ENCODE measurements at regions not wholly inside any gene's neighbourhood (a gene's known extent, or its start where the extent isn't known, plus 50 kb on each side); places are given as distances from the start of the nearest gene placed in this dataset.
"Not testable (repeated sequence)": the region's sequence is repeated elsewhere in the genome, so short reads cannot be mapped to it uniquely, and the experiment has no call there.

DNA sequence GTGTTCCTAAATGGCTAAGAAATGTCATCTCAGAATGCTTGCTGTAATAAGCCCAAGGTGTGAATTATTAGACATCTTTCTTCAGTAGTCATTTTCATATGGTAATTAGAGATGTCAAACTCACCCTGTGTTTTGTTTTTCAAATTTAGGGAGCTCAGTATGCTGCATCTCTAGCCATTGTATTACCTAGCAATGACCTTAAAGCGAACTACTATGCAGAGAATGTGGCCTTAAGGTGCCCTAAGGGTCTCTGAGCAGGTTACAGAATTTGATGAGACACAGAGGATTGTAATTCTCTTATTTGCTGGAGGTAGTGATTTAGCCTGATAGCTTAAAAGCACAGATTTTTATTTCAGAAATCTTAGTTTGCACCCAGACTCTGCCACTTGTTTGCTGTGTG is 1052.6 kb upstream of the DDX18 start:
- DNase-seq (ENCODE audit: low read depth) = no peak

DNA sequence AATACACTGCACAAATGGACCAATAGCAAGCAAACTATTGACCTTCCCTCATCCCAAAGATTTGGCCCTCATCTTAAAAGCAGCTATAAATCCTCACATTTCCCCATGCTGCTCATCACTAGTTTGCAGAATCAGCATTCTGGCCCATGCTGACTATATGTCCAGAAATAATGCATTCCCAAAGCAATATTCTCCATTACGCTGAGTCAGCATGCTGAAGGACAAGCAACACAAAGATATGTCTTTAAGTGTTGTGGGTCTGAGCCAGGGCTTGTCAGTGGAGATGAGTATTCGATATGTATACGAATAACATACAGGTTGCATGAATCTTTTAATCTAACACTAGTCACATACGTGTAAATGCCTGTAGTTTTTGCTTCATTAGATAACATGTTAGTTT is 1045.0 kb upstream of the DDX18 start:
- DNase-seq (ENCODE audit: low read depth) = no peak

DNA sequence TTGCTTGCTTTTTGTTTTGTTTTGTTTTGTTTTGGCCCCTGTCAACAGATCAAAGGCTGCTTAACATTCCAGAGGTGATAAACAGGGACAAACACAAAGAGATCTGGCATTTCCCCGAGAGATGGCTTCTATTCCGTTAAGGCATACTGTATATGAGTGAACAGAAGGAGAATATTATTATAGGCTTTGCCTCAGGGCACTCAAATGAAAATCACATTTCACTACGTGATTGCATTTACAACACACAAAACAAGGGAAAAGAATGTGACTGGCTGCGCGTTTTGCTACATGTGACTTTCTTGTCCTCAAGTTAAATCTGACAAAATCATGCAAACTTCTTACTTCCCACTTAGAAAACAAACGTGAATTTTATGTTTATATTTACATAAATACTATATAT is 1037.9 kb upstream of the DDX18 start:
- DNase-seq (ENCODE audit: low read depth) = no peak

DNA sequence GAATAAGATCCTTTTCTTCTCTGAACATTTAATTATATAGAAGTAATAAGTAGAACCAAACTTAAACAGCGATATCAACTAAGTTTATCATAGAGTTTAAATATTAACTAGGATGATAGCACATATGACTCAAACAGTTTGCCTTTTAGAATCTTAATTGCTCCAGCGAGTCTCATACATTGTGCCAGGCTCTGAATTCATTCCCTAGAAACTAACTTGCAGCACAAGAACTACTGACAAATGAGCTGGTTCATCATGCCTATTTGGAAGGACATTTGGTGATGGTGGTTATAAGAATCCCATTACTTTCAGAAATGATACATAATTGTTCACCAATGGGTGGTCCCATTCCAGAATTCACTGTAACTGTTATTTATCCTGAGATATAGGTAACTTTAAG is 1026.6 kb upstream of the DDX18 start:
- no peak for DNase-seq (ENCODE audit: low read depth)

DNA sequence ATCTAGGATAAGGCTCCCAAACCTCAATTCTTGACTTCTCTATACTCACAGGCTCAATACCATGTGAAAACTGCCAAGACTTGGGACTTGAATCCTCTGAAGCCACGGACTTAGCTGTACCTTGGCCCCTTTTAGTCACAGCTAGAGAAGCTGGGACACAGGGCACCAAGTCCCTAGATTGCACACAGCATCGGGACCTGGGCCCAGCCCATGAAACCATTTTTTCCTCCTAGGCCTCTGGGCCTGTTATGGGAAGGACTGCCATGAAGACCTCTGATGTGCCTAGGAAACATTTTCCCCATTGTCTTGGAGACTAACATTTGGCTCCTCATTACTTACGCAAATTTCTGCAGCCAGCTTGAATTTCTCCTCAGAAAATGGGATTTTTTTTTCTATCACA is 1011.8 kb upstream of the DDX18 start:
- DNase-seq (ENCODE audit: low read depth) = no peak

DNA sequence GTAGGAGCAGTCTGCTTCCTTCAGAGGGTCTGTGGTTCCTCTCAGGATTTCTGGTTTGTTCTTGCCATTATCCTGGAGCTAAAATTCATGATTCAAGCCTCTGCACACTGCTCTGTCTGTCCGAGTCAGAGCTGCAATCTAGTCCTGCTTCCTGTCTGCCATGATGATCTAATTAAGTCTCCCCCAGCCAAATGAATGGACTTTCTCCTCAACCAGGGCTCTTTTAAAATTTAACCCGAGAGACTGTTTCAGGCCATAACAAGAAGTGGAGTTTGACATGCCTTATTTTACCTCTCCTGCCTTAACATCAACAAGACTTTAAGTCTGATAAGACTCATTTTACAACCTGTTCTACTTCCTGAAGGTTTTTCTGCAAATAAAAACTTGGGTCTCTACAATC is 1009.6 kb upstream of the DDX18 start:
- no peak for DNase-seq (ENCODE audit: low read depth)

DNA sequence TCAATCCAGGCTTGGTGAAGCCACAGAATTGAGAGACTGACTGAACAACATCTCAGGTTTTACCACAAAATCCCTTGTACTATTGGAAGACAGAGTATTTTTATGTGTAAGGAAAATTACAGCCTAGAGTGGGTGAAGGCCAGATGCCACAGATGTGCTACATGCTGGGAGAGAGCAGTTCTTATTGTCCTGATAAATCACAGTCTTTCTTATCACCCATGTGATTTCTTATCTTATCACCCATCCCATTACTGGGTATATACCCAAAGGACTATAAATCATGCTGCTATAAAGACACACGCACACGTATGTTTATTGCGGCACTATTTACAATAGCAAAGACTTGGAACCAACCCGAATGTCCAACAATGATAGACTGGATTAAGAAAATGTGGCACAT is 1008.0 kb upstream of the DDX18 start:
- not testable (repeated sequence) for DNase-seq (ENCODE audit: low read depth)

DNA sequence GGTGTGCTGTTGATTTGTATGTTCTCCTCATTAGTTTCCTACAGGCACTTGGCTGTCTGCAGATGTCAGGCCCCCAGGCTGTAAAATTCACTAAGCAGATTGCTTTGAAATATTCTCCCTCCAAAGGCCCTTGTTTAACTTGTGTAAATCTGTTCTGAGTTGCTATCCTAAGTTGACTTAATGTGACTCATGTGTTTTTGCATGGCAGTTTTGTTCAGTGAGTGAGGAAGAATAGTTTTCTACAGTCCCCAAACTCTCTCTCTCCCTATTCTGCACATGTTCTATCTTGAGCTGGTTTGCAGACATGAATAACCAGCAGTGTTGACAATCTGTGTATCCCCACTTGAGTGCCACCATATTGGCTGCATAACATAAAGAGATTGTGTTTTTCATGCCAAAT is 1005.4 kb upstream of the DDX18 start:
- DNase-seq (ENCODE audit: low read depth) = no peak

DNA sequence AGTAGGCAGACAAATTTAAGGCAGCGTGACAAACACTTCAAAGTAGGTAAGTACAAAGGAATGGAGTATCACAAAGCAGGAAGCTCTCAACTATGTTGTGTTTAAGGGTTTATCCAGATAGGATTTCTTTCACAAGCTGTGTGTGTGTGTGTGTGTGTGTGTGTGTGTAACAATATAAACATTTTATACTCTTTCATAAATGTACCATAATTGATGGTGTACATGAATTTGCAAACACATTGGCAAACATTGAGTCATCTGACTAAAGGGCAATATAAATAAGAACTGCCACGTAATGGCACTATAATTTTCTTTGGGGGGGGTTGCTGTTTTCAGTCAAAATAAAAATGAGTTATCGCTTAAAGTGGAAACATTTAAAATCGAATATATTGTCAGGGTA is 1004.4 kb upstream of the DDX18 start:
- no peak for DNase-seq (ENCODE audit: low read depth)

DNA sequence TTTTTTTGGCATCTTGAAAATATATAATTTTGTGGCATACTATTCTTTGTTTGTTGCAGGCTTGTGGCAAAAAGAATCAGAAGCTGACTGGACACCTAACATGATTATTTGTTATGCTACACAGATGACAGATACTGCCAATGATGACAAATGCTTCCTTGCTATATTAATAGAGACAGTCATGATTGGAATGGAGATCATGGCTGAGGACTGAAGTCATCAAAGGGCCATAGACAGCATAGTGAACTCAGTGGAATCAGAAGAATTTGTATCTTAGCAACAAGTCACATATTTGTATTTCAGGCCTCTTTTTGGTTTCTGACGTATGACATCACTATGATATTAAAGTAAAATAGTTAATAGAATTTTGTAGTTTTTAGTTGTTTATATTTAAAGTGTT is 1003.8 kb upstream of the DDX18 start:
- no peak for DNase-seq (ENCODE audit: low read depth)

DNA sequence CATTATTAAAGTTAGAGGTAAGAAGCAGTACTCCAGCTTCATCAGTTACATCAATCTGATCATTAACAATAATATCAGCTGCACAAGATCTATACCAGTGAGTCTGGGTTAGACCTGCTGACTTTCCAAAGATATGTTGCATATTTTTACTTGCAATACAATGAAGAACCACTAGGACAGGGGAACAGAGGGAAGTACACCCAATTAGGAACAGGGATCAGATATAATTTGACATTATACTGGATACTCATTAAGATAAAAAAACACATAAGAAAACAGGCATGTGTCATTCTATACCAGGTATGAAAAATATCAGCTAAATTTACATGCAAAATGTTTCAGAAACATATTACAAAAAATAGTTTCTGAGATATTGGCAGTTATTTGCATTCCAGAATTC is 995.1 kb upstream of the DDX18 start:
- DNase-seq (ENCODE audit: low read depth) = no peak

DNA sequence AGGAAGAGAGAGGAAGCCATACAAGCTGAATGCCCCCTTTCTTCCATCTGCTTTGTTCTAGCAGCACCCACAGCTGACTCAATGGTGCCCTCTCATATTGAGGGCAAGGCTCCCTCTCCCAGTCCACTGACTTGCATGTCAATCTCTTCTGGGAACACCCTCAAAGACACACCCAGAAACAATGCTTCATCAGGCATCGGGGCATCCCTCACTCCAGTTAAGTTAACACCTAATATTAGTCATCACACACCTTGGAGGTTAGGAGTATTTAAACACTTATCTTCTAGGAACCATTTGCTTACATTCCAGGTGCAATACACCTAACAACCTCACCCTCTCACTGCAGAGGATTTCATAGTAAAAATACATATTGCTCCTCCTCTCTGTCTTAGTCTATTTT is 993.5 kb upstream of the DDX18 start:
- no peak for DNase-seq (ENCODE audit: low read depth)

DNA sequence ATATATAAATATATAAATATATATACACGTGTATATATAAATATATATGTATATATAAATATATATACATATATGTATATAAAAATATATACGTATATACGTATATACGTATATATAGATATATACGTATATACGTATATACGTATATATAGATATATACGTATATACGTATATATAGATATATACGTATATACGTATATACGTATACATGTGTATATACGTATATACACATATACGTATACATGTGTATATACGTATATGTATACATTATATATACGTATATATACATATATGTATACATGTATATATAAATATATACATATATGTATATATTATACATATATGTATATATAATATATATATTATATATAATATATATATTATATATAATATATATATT is 984.9 kb upstream of the DDX18 start:
- DNase-seq (ENCODE audit: low read depth) = not testable (repeated sequence)

DNA sequence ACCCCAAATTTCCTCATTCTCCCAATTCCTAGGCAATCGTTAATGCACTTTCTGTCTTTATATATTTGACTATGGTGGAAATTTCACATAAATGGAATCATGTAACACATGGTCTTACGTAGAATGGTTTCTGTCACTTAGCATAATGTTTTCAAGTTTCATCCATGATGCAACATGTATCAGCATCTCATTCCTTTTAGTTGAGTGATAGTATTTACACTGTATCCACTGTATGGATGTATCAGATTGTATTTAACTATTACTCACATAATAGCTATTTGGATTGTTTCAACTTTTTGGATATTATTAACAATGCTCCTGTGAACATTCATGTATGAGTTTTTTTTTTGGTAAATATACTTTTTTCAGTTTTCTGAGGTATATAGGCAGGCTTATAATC is 982.3 kb upstream of the DDX18 start:
- no peak for DNase-seq (ENCODE audit: low read depth)

DNA sequence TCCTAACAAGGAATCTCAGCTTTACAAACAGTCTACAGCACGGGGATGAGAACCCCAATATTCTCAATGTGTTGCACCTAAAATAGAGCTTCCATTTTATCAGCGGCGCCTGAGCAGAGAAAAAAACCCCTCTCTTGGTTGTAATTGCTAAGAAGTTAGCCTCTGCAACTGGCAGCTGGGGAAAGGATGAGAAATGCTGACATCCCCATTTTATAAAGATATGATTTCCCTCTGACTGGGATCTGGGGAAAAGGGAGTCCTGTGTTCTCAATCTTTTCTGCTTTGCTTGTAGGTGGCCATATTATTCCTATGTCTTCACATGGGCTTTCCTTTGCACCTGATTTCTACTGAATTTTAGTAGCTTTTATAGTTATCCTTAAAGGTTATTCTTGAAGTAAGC is 981.4 kb upstream of the DDX18 start:
- DNase-seq (ENCODE audit: low read depth) = no peak

DNA sequence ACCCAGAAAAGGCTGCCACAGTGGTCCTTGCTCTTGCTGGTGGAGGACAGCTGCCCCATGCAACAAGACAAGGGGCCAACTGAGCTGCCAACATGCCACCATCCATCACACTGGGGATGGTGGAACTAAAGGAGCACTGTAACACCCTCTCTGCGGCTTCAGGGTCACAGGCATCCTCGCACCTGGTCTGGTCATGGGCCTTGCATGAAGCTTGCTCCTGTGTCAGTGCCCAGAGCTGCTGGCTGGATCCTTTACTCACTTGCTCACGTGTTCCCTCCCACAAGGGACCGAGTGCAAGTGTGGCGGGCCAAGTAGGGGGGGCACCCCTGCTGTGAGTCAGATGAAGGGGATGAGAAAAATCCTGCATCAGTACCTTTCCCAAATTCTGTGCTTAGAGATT is 972.3 kb upstream of the DDX18 start:
- no peak for DNase-seq (ENCODE audit: low read depth)

DNA sequence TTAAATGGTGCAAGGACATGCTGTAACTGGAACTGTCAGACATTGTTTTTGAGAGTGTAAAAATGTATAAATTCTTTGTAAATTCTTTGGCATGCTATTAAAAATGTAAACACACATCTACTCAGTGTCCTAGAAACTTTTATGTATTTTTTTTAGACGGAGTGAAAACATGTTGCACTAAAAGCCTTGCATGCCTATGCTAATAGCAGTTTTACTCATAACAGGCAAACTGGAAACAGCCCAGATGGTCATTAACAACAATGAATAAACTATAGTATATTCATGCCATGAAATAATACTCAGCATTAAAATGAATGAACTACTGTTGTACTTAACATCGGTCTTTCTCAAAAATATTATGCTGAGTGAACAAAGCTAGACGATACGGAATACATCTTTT is 954.8 kb upstream of the DDX18 start:
- no peak for DNase-seq (ENCODE audit: low read depth)

DNA sequence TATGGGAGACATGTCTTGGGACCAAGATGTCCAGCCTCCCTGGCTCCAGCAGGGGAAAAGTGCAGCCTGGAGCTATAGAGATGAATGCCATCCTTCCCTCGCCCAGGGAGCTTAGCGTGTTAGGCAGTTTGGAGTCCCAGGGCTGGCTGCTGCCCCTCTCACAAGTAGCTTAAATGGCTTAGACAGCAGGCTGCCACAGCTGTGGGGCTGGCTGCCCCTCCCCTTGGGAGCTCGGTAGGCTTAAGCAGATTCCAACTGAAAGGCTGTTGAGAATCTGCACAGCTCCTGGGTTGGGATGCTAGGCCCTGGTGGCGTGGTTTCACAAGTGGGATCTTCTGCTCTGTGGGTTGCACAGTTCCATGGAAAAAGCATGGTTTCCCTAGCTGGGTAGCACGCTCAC is 940.5 kb upstream of the DDX18 start:
- no peak for DNase-seq (ENCODE audit: low read depth)

DNA sequence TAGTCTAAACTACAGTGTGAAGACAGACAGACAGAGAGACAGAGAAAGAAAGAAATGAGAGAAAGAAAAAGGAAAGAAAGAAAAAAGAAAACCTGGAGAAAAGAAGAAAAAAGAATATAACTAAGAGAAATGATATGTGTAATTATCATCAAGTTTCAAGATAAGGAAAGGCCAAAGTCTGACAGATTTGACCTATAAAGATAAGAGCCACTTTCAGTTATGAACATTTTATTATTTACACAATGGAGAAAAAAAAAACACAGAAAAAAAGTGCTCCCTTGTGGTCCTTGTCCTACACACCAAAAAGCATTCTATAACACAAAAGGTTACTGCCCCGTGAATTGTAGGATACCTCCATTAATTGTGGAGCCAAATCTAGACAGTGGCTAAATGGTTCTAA is 937.2 kb upstream of the DDX18 start:
- no peak for DNase-seq (ENCODE audit: low read depth)

DNA sequence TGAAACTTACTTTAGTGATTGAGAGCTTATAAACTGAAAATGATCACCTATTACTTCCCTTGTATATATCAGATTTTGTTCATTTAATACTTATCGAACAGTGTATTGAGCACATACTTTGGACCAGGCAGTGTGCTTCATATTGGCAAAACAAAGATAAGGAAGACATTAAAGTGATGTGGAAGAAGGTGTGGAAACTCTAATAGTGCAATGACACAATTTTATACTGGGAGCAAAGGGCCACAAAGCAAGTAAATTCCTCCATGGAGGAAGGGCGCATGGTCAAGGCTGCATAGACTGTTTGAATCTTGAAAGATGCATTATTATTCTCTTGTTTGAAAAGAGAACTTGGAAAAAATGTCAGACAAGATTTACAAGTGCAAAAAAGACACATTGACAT is 936.5 kb upstream of the DDX18 start:
- DNase-seq (ENCODE audit: low read depth) = no peak

DNA sequence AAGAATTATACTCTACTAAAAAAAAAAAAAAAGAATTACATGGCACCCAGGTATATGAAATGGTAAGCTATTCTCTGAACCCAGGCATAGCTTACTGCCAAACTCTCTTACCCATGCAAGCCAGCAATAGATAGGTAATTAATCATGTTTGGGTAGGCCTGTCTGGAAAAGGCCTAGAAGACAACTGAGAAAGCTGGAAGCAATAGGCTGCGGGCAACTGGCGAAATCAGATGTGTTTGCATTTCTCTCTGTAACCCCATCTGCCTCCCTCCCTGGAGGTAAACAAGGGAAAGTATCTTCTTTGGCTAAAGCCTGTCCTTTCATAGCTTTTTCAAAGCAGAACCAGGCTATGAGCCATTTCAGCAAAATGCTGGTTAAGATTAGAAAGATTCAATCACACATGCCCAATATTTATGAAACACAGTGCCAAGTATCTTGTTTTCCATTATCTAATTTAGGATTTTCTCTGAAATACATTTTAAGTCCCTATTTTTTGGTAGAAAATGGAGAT is 934.8 kb upstream of the DDX18 start:
- DNase-seq (ENCODE audit: low read depth) = no peak

DNA sequence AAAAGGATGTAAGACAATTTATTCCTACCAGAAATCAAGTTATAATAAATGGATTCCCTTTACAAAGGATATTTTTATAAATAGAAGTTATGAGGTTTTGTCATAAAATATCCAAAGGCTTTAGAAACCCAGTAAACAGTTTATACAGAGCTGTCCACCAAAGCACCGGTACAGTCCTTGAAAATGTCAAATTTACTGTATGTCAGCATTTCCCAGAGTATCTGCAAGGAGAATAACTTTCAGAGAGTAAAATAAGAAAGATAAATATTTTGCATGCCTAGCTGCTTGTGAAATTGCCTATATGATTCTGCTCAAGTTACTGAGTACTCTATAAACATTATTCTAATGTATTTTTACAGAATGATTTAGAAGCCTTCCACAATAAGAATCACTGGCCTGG is 923.3 kb upstream of the DDX18 start:
- no peak for DNase-seq (ENCODE audit: low read depth)

DNA sequence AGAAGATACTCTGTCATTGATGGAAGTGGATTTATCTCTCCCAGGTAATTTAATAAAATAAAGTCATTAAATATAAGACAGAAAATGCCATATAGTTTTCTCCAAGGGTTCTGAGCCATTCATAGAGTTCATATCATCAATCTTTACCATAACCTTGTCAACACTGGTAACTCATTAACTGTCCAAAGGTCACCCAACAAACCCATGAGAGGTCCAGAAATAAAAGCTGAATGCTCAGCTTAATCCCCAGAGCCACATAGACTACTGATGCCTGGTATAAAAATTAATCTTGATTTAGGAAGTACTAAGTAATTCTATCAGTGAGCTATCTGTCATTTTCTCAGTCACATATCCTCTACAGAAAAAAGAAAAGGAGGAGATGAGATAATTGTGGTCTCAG is 903.0 kb upstream of the DDX18 start:
- no peak for DNase-seq (ENCODE audit: low read depth)

DNA sequence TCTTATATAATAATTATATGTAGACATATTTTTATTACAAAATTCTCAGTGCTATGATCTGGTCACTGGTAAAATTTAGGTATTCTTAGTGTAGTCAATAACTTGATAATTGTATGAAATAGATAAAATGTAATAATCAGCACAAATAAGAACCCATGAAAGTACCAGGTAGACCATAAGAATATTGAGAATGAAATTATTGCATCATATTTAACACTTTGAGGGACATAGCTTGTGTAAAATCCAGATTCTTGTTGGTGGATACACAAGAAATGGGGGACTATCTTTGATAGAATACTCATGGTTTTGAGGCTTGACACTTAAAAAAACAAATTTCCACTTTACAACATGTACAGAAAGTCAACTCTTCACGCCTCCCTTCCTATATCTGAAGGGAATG is 898.8 kb upstream of the DDX18 start:
- no peak for DNase-seq (ENCODE audit: low read depth)

DNA sequence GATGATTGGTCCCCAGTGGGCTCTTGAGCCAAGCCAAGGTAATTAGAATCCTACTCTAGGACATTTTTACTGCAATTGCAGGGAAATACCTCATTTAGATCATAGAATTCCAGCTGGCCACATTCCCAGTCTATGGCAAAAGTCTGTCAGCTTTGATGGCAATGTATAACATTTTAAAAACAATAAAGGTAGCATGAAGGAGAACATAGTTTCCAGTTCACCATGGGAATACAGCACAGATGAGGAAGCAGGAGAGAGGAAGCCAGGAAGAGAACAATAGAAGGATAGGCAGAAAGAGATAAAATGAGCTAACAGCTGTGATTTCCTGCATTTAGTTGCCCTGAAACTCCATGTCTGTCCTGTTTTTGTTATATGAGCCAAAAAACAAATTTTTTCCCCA is 897.3 kb upstream of the DDX18 start:
- no peak for DNase-seq (ENCODE audit: low read depth)
